ENCODE measurements at regions not wholly inside any gene's neighbourhood (a gene's known extent, or its start where the extent isn't known, plus 50 kb on each side); places are given as distances from the start of the nearest gene placed in this dataset.

GRCh38 chr2:194603429-194603828 lies 1053.6 kb upstream of the SLC39A10 start:
- POLR2A ChIA-PET = no interaction called here
- FAIRE-seq (no peak), DNase-seq (ENCODE audit: low read depth, low spot score) (no peak)
- H2AFZ ChIP-seq (ENCODE audit: low read depth, low read length) = no peak overlapping the region
- no peaks in the 10 kb centered on the region for H3K36me3 ChIP-seq (ENCODE audit: control insufficient read depth in 2 of 2, extremely low read depth in 1 of 2, insufficient read depth in 2 of 2, low read length in 2 of 2)
- no peaks in the 10 kb centered on the region for H4K20me1 ChIP-seq (replicated peaks; ENCODE audit: control insufficient read depth, extremely low read depth, insufficient read depth, low read length)
- H3K9me3 ChIP-seq (replicated peaks; ENCODE audit: control insufficient read depth, insufficient read depth, low read length) = no peaks in the 10 kb centered on the region
- H3K4me3 ChIP-seq (replicated peaks in 1 of 3; ENCODE audit: insufficient read depth in 1 of 3, low read depth in 1 of 3, low read length in 3 of 3) = no peak overlapping the region
- dilution Hi-C loops (cut with MboI; ENCODE audit: extremely low pct_ligation_motif_present, low sequenced_read_pairs) (no loop called here), intact Hi-C loops (cut with micrococcal nuclease) (no loop called here)
- CTCF ChIA-PET = no interaction called here
- BruUV-seq (replicated peaks) = no TSS peak
- no peaks in the 10 kb centered on the region for H3K9me1 ChIP-seq (replicated peaks; ENCODE audit: control insufficient read depth, extremely low read depth, insufficient read depth, low read length)
- no peaks in the 10 kb centered on the region for H3K4me1 ChIP-seq (ENCODE audit: control insufficient read depth, extremely low read depth, insufficient read depth, low read length)
- no peak overlapping the region for H3K27ac ChIP-seq (ENCODE audit: insufficient read depth, low read depth, low read length)
- H3K27me3 ChIP-seq (ENCODE audit: control insufficient read depth in 2 of 2, insufficient read depth in 2 of 2, low read length in 2 of 2) = no peaks in the 10 kb centered on the region
- H3K9ac ChIP-seq (replicated peaks; ENCODE audit: extremely low read depth, insufficient read depth, low read length) = no peak overlapping the region
- H3K79me2 ChIP-seq (ENCODE audit: control insufficient read depth, insufficient read depth, low read length) = no peaks in the 10 kb centered on the region
- TF ChIP-seq EZH2 (IDR thresholded peaks at IDR 0.05; ENCODE audit: borderline replicate concordance, low read depth, low read length, severe bottlenecking) (no peak), JUN (IDR thresholded peaks at IDR 0.05; ENCODE audit: borderline replicate concordance, insufficient read depth, insufficient read length, low read depth) (no peak), CTCF (IDR thresholded peaks at IDR 0.05; ENCODE audit: extremely low read depth in 1 of 2, insufficient read depth in 1 of 2, low read depth in 1 of 2, low read length in 2 of 2) (no peak), FOS (IDR thresholded peaks at IDR 0.05; ENCODE audit: borderline replicate concordance, insufficient read depth, low read length) (no peak), POLR2AphosphoS5 (IDR thresholded peaks at IDR 0.05; ENCODE audit: insufficient read depth, low read depth, low read length) (no peak), GATA2 (IDR thresholded peaks at IDR 0.05; ENCODE audit: insufficient read depth, insufficient read length, low read depth, low read length) (no peak), POLR2A (IDR thresholded peaks at IDR 0.05; ENCODE audit: low read depth, low read length) (no peak), MAX (IDR thresholded peaks at IDR 0.05; ENCODE audit: insufficient read depth, insufficient read length) (no peak), MYC (IDR thresholded peaks at IDR 0.05; ENCODE audit: low read depth, low read length) (no peak)
- H3K4me2 ChIP-seq (ENCODE audit: insufficient read depth, low read length) = no peak overlapping the region

All from endothelial cell of umbilical vein (primary cell).